ENCODE measurements at regions not wholly inside any gene's neighbourhood (a gene's known extent, or its start where the extent isn't known, plus 50 kb on each side); places are given as distances from the start of the nearest gene placed in this dataset.
A peak's percentile ranks its signal among the peaks of the same experiment; 100 is the strongest.

GRCh38 chr6:95923518-95923917 is 92.3 kb upstream of the FUT9 start:
- TF ChIP-seq EZH2 (IDR thresholded peaks at IDR 0.05; ENCODE audit: borderline replicate concordance, control insufficient read depth, low read depth, low read length) (no peak), SMC3 (IDR thresholded peaks at IDR 0.05; ENCODE audit: borderline replicate concordance, low read length) (peak; percentile 32; the same call in 1 of the 2 replicates), CTCF (IDR thresholded peaks at IDR 0.05 in 2 of 3, conservative IDR thresholded peaks at IDR 0.05 in 1 of 3; ENCODE audit: control insufficient read depth in 2 of 3, extremely low read depth in 1 of 3, insufficient read depth in 1 of 3, low read depth in 3 of 3, low read length in 3 of 3) (peak; percentile 34 to 43 (median 36); a peak in 4 of 6 replicates), SUZ12 (IDR thresholded peaks at IDR 0.05; ENCODE audit: unreplicated experiment) (no peak)

Data from GM12878 (cell line).